ENCODE measurements at regions not wholly inside any gene's neighbourhood (a gene's known extent, or its start where the extent isn't known, plus 50 kb on each side); places are given as distances from the start of the nearest gene placed in this dataset.

DNA sequence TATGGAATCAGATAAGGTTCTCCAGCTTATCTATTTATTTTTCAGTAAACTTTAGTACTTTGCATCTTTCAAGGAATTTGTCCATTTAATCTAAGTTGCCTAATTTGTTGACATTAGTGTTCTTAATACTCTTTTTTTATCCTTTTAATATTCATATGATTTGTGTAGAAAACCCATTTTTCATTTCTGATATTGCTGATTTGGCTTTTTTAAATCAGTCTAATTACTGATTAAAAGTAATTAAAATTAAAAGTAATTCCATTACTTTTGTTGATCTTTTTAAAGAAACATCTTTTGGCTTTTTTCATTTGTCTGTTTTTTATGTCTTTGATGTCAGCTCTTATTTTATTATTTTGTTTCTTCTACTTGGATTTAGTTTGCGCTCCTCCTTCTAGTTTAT is 101.2 kb downstream of the CGGBP1 start:
- DNase-seq: no peak
- TF ChIP-seq MAFK (IDR thresholded peaks at IDR 0.05; ENCODE audit: low read depth, low read length): peak; percentile 40; the same call in 1 of the 2 replicates
- TF ChIP-seq CHD1 (IDR thresholded peaks at IDR 0.05; ENCODE audit: low read depth, low read length): no peak
- Histone ChIP-seq H4K5ac (ENCODE audit: low read depth, low read length) (no peak overlapping the region), H3K23ac (ENCODE audit: low read depth, low read length) (no peak overlapping the region), H3K27me3 (ENCODE audit: control insufficient read depth, insufficient read depth, low read length) (no peaks in the 10 kb centered on the region), H2BK15ac (ENCODE audit: low read depth, low read length) (no peak overlapping the region), H2AK9ac (replicated peaks; ENCODE audit: low read depth, low read length, poor library complexity) (no peak overlapping the region), H3K4me3 (ENCODE audit: insufficient read depth, low read depth, low read length) (no peak overlapping the region), H2AFZ (replicated peaks; ENCODE audit: low read length, poor library complexity) (no peak overlapping the region), H4K20me1 (ENCODE audit: insufficient read depth, low read length) (no peaks in the 10 kb centered on the region), H3K4me1 (ENCODE audit: control insufficient read depth, insufficient read depth, low read length) (no peaks in the 10 kb centered on the region), H2BK20ac (ENCODE audit: low read depth, low read length) (no peak overlapping the region), H4K91ac (ENCODE audit: insufficient read depth, low read depth, low read length) (no peak overlapping the region), H3K27ac (ENCODE audit: insufficient read depth, low read length) (no peak overlapping the region), H3K56ac (ENCODE audit: extremely low read depth, insufficient read depth, low read length) (no peak overlapping the region), H3K18ac (ENCODE audit: low read depth, low read length) (no peak overlapping the region), H2BK120ac (ENCODE audit: low read depth, low read length) (no peak overlapping the region), H4K8ac (ENCODE audit: low read depth in 2 of 2, low read length in 2 of 2) (no peak overlapping the region), H3K9me3 (ENCODE audit: control insufficient read depth, insufficient read depth, low read length) (no peaks in the 10 kb centered on the region), H3K4me2 (ENCODE audit: low read depth, low read length) (no peak overlapping the region), H3K9me1 (ENCODE audit: insufficient read depth, low read length) (no peaks in the 10 kb centered on the region), H3K36me3 (ENCODE audit: control insufficient read depth, insufficient read depth, low read length) (no peaks in the 10 kb centered on the region), H3K9ac (ENCODE audit: low read depth, low read length) (no peak overlapping the region), H2BK5ac (ENCODE audit: low read depth, low read length, poor library complexity, severe bottlenecking) (no peak overlapping the region), H3K4ac (ENCODE audit: low read depth, low read length) (no peak overlapping the region), H3K14ac (replicated peaks; ENCODE audit: low read depth, low read length) (no peak overlapping the region), H3K79me1 (ENCODE audit: low read depth in 1 of 2, low read length in 2 of 2) (no peaks in the 10 kb centered on the region), H2AK5ac (ENCODE audit: low read depth, low read length) (no peak overlapping the region)
- no CpG with 5 or more reads among the region's 1 CpG for WGBS, 2 experiments (ENCODE audit: extremely low coverage in 2 of 2, insufficient read length in 1 of 2)
- in situ Hi-C loops (cut with MboI; ENCODE audit: low sequenced_read_pairs): loop anchor here (25.0 kb wide), 1 partner anchor 1220 kb away; no protein-coding TSS in a partner anchor
- ChIA-PET CTCF (interaction anchor here (0.6 kb wide), 1 partner anchor 80 kb away, joined by 3 read pairs; no protein-coding TSS in a partner anchor), POLR2A (ENCODE audit: unreplicated experiment) (no interaction called here)
- intact Hi-C loops (cut with micrococcal nuclease): no loop called here
- ATAC-seq (ENCODE audit: low read depth): no peak
- BruUV-seq (replicated peaks): no TSS peak
- dilution Hi-C loops (cut with HindIII; ENCODE audit: low sequenced_read_pairs, unreplicated experiment): no loop called here

Measured in IMR-90 (cell line).